ENCODE measurements at regions not wholly inside any gene's neighbourhood (a gene's known extent, or its start where the extent isn't known, plus 50 kb on each side); places are given as distances from the start of the nearest gene placed in this dataset.
A peak's percentile ranks its signal among the peaks of the same experiment; 100 is the strongest.

- no peak overlapping the region for H3K4me3 ChIP-seq (ENCODE audit: low read depth, low read length)
- no peak for TF ChIP-seq CTCF (conservative IDR thresholded peaks at IDR 0.05; ENCODE audit: low read depth, low read length)
- DNase-seq (ENCODE audit: low read depth) = no peak
Measured at GRCh38 chrX:39952989-39953388, 144.8 kb downstream of the BCOR start.

- no peak overlapping the region for H3K4me3 ChIP-seq (ENCODE audit: low read depth, low read length)
- TF ChIP-seq CTCF (conservative IDR thresholded peaks at IDR 0.05; ENCODE audit: low read depth, low read length) = no peak
- DNase-seq (ENCODE audit: low read depth) = peak; percentile 78
Measured at GRCh38 chrX:39953879-39954278, 143.9 kb downstream of the BCOR start.

- DNase-seq (ENCODE audit: low read depth) = no peak
- H3K4me3 ChIP-seq (ENCODE audit: low read depth, low read length) = no peak overlapping the region
- TF ChIP-seq CTCF (conservative IDR thresholded peaks at IDR 0.05; ENCODE audit: low read depth, low read length) = no peak
Measured at GRCh38 chrX:39954851-39955250, 142.9 kb downstream of the BCOR start.

- no peak for TF ChIP-seq CTCF (conservative IDR thresholded peaks at IDR 0.05; ENCODE audit: low read depth, low read length)
- peak; percentile 16 for DNase-seq (ENCODE audit: low read depth)
- no peak overlapping the region for H3K4me3 ChIP-seq (ENCODE audit: low read depth, low read length)
Measured at GRCh38 chrX:39955625-39956024, 142.1 kb downstream of the BCOR start.

GRCh38 chrX:39956803-39957394 lies 140.9 kb downstream of the BCOR start:
- no peak for TF ChIP-seq CTCF (conservative IDR thresholded peaks at IDR 0.05; ENCODE audit: low read depth, low read length)
- no peak overlapping the region for H3K4me3 ChIP-seq (ENCODE audit: low read depth, low read length)
- no peak for DNase-seq (ENCODE audit: low read depth)

GRCh38 chrX:39957816-39958566 lies 139.8 kb downstream of the BCOR start:
- DNase-seq (ENCODE audit: low read depth) = no peak
- no peak for TF ChIP-seq CTCF (conservative IDR thresholded peaks at IDR 0.05; ENCODE audit: low read depth, low read length)
- H3K4me3 ChIP-seq (ENCODE audit: low read depth, low read length) = no peak overlapping the region

- no peak for TF ChIP-seq CTCF (conservative IDR thresholded peaks at IDR 0.05; ENCODE audit: low read depth, low read length)
- no peak for DNase-seq (ENCODE audit: low read depth)
- no peak overlapping the region for H3K4me3 ChIP-seq (ENCODE audit: low read depth, low read length)
Measured at GRCh38 chrX:39958850-39959249, 138.9 kb downstream of the BCOR start.

Measured in choroid plexus epithelial cell (primary cell).